ENCODE measurements at regions not wholly inside any gene's neighbourhood (a gene's known extent, or its start where the extent isn't known, plus 50 kb on each side); places are given as distances from the start of the nearest gene placed in this dataset.
"Not testable (repeated sequence)": the region's sequence is repeated elsewhere in the genome, so short reads cannot be mapped to it uniquely, and the experiment has no call there.

DNA sequence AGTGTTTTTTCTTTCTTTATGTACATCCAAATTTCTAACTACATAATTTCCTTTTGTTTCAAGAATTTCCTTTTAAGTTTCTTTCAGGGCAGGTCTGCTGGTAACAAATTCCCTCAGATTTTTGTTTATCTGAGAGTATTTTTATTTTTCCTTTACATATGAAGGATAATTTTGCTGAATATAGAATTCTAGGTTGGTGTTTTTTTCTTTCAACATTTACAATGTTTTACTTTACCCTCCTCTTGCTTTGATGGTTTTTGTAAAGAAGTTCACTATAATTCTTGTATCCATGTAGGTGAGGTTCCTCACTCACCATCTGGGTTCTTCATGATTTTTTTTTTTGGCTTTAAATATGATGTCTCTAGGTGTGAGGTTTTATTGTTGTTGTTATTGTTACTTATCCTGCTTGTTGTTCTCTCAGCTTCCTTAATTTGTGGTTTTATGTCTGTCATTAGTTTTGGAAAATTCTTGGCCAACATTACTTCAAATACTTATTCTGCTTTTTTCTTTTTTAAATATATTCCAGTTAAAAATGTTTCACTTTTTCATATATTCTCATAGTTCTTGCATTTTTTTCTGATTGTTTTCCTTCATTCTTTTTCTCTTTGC lies 580.1 kb upstream of the CITED2 start:
- DNase-seq = no peak

DNA sequence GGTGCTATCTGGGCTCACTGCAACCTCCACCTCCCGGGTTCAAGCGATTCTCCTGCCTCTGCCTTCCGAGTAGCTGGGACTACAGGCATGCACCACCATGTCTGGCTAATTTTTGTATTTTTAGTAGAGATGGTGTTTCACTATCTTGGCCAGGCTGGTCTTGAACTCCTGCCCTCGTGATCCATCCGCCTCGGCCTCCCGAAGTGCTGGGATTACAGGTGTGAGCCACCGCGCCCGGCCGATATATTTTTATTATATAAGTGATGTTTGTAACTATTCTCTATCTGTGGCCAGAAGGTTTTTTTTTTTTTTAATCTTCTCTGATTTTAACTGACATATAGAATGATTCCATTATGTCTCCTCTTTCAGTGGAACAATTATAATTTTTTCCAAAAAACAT lies 579.3 kb upstream of the CITED2 start:
- DNase-seq = not testable (repeated sequence)

DNA sequence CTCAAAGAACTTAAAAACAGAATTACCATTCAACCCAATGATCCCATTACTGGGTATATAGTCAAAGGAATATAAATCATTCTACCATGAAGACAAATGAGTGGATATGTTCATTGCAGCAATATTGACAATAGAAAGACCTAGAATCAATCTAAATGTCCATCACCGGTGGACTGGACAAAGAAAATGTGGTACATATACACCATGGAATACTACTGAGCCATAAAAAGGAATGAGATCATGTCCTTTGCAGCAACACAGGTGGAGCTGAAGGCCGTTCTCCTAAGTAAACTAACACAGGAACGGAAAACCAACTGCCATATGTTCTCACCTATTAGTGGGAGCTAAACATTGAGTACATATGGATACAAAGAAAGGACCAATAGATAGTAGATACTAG lies 576.7 kb upstream of the CITED2 start:
- DNase-seq = no peak

DNA sequence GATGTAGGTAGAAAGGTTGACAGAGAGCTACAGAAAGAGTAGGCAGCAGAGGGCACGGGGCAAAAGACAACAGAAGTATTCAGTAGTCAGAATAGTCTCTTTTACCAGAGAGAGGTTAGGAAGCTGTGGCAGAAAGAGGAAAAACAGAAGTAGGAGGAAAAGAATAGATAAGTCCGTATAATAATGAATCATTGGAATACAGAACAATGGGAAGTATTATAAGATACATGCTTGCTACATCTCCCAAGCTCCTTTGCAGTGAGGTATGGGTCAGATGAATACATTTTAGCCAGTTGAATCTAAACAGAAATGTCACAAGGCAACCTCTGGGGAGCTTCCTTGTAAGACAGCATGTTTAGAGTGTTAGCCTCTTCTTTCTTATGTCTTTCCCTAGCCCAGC lies 570.5 kb upstream of the CITED2 start:
- no peak for DNase-seq

DNA sequence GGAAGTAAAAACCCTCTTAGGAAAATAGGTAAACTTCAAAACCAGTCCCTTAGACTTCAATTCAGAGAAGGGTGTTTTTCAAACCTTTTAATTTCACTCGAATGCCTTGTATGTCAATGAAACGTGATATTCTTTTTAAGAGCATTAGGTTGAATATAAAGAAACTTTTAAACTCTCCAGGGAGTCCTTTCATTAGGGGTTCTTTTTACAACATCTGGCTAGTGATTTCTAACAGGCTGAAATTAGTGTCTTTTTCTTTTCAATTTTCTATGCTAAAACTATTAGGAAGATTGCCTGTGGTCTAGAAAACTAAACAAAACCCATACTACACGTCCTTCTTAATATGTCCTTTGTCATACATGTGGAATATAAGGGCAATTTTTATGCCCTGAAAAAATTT lies 569.7 kb upstream of the CITED2 start:
- no peak for DNase-seq

DNA sequence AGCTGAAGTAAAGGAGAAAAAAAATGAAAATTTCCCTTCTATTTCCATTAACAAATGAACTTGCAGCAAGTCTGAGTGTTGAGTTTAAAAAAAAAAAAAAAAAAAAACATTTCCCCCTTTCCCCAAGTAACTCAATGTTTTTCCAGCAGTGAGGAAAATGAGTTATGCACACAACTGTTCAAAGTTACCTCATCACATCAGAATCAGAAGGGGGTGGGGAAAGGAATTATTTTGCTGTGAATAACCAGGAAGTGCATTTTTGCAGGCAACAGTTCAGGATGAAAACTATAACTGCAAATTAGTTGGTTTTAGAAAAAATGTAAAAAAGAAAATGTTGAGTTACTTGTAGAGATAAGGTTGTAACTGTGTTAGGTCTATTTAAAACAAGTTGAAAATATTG lies 568.9 kb upstream of the CITED2 start:
- DNase-seq = no peak

DNA sequence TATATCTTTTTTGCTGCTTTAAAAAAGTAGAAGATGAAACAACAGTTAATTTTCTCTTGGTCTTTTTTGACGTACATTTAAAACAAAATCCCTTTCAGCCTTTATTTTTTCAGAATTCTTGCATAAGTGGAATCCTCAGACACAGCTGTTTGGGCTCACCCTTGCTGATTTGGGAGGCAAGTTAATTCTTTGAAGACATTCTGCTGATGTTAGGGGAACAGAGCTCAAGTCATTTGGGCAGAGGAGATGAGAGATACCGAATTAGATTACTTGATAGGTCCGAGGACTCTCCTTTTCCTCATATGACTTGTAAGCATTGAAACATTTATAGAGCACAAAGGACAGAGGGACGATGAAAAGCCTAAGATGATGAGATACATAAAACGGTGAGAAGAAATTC lies 567.9 kb upstream of the CITED2 start:
- DNase-seq = no peak

DNA sequence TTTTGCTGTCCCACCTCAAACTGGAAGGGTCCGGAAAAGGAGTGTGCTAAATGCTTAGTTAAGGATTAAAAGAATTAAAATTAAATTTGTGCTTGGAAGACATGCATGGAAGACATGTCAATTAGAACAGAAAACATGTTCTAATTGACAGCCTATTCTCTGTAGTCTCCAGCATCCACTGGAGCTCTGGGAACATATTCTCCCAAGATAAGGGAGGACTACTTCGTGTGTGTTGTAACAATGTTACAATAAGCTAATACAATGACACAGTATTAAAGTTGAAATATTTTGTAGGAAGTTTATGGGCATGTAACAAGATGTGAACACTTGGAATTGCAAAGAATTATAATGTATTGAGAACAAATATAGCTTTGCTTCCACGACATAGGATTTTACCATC lies 567.4 kb upstream of the CITED2 start:
- DNase-seq = no peak

DNA sequence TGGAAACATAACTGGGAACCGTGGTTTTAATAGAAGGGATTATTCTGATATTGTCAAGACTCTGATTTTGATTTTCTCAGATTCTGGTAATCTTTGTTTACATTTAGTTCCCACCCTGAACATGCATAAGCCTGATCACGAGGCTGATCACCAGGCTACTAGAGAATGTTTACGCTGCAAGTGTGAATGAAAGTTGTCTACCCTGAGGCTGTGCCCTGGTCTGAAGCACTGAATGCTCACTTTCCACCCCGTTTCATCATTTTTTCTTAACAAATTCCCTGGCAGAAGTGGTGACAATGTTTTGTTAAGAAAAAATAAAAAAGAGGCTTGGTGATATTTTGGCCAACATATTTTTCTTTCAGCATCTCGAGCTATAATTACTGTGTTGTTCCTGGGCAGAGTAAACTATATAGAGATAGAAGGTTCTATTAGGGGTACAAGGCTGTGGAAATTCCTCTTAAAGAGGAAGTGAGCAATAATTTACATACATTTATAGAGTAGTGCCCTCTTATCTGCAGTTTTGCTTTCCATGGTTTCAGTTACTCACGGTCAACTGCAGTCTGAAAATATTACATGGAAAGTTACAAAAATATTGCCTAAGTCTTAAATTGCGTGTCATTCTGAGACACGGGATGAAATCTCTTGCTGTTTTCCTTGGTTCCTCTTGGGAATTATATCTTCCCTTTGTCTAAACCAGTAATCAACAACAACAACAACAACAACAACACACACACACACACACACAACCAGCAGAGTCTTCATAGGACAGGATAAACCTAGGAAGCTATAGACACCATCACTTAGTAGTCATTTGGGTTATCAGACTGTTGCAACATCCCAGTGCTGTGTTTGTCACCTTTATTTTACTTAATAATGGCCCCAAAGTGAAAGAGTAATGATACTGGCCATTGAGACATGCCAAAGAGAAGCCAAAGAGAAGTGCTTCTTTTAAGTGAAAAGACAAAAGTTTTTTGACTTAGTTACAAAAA lies 566.6 kb upstream of the CITED2 start:
- DNase-seq = no peak

DNA sequence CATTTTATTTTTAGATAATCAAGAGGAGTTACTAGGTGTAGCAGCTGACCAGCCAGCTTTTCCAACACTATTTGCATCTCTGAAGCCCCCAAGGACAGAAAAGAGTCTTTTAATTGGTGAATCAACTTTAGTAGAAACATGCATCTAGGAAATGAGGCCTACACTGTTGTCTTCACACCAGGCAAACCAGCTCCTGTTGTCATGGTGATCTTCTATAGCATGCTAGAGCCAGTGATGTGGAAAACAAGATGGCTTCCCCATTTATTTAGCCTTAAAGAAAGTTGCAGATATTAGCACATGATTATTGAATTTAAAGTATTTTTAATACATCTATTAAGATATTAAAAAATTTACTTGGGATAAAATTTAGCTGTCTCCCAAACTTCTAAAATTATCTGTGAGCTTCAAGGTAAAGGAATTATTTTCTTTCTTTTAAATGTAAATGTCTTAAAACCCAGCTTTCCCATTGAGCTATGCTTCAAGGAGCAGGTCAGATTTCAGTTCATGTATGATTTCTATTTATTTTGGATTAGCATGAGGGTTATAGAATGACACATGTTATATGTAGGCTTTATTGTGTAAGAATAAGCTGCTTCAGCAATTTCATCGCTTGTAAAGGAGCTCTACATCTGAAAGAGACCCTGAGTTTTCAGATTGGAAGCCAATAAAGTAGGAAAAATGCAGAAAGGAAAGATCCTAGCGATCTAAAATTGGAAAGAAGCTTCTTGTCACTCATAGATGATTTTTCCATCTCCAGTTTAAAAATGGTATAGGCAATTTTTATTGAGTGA lies 564.9 kb upstream of the CITED2 start:
- peak in 1 of 2 experiments; percentile 47 for DNase-seq

DNA sequence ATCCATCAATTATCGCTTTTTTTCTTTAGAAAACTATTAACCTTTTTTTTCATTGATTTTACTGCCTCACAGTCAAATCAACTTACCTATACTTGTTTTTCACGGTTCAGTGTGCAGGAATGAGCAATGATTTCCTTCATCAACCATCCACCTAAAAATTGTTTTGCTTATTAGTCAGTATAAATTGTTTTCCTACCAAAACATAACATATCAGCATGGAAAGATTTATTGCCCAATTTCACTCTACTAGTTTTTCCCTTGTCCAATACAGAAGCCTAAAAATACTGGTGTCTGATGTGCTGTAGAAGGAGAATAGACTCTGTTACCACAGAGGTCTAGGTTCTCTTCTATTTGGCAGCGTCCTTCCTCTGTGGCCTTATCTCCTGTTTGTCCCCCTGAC lies 558.2 kb upstream of the CITED2 start:
- no peak for DNase-seq

DNA sequence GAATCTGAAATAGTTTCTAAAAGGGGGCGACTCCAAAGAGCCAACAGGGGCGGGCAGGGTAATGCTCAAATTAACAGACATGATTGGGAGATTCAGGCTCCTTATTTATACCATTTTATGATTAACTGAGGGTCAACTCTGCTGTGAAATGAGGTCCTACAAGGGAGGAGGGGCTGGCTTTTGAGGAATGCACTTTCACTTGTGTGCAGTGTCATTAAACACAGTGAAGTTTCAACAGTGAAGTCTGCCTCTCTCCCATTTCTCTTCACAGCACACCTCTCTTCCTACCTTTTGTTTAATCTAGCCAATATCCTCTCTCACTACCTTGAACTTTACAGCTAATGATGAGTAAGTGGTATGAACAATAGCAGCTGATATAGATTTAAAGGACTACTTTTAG lies 557.3 kb upstream of the CITED2 start:
- DNase-seq = no peak

DNA sequence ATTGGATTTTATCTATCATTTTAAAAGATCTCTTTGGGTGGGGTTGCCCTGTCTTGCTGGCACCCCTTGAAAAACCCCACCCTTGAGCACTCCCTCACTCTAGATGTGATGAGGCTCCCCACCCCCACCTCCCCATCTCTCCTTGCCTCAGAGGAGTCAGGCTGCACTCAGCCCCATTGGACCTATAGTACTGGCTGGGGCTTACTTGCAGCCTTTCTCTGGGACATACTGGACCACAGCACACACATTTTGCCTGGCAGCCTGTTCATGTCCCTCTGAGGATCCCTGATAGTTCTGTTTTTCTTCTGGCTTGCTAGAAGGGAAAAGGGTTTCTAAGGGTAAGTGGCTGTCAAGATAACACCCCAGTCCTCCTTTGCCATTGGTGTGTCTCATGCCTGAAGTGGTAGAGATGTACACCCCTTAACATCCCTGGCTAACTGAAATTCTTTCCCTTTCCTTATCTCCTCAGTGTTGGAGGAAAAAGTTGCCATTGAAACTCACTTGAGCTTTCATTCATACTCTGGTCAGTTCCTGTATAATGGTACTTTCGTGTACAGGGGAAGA lies 553.4 kb upstream of the CITED2 start:
- peak in 1 of 2 experiments; percentile 22 for DNase-seq

DNA sequence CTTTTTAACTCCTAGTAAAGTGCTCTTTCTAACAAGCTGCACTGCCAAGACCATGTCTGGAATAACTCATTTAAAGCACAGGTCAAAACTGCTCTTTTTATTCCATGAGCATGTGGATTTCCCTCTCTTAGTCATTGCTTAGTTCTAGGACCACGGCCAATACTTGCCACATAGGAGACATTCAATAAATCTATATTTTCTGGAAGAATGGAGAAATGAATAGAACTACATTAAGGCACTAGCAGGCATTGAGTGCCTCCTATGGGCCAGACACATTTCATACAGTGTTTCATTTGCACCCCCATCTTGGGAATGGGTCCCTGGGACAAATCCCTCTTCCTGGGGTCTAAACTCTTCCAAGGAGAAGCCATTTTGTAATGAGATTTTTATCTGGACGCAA lies 552.8 kb upstream of the CITED2 start:
- peak in 1 of 2 experiments; percentile 22 for DNase-seq

DNA sequence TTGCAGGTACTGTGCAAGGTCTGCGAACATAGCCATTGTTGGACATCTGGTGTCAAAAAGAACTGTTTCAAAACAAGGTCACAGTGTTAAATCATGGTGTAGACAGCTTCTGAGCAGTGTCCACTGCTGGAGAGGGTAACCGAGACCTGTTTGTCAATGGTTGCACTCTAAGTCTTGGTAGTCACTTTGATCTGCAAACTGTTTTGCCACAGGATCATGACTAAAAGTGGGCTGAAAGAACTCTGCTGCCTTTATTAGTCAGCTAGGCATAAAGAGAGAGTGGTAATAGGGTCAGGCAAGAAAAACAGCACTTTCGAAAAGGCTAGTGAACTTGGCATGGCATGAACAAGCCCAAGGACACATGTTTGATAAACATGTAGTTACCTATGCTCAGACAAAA lies 552.3 kb upstream of the CITED2 start:
- peak in 1 of 2 experiments; percentile 26 for DNase-seq

DNA sequence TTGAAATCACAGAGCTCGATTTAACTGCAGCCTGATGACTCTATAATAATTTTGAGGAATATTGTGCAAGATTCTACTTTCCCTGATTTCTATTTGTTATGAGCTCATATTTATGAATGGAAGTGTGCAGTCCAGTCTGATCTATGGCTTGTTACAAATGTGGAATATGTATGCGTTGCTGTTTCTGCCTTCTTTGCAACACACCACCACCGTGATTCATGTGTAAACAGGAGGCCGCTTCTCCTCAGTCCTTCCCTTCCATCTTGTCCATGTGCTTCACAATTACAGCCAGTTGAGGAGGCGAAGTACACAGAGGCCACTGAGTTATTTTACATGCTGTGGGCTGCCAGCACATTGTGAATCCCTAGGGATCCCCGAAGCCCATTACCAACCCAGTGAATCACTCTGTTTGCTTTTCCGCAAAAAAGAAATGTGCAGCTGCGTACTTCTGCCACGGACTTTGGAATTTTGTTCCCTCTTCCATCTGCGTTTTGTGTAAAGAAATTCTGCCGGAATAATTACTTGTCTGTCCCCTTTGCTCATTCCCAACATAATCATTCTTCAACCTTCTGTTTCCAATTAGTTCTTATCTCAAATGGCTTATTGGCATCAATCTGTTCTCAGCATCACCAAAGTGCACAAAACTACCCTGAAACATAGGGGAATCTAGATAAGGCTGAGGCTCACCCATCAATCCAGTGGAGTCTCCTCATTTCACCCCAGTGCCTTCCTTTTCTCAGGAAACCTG lies 551.6 kb upstream of the CITED2 start:
- peak; percentile 85 to 88 for DNase-seq

DNA sequence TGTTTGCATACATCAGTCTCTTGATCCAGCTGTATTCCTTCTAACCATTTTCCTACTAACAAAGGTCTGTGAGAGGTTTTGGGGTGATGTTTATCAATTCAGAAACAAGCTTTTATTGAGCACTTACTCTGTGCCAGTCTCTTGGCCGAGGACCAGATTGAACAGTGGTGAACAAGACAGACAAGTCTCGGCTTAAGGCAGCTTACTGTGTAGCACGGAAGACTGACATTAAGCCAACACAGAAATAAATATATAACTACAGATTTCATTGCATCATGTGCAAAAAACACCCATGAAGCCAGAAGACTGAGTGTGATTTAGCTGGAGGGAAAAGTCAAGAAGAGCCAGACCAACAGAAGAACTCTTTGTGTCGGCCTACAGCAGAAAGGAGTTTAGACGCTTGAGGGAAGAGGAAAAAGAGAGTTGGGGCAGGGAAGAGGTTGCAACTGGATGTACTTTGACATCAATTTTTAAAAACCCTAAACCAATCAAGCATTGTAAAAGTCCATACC lies 549.6 kb upstream of the CITED2 start:
- no peak for DNase-seq

DNA sequence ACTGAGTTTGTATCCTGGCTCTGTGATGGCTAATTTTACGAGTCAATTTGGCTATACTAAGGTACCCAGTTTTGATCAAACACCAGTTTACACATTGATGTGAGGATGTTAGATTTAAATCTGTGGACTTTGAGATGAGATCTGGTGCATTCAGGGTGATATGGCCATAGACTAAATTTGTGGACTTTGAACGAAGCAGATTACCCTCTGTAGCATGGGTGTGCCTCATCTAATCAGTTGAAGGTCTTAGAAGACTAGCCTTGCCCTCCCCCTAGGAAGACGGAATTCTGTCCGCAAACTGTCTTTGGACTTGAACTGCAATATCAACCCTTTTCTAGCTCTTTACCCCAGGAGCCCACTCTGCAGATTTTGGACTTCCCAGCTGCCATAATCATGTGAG lies 547.8 kb upstream of the CITED2 start:
- no peak for DNase-seq

DNA sequence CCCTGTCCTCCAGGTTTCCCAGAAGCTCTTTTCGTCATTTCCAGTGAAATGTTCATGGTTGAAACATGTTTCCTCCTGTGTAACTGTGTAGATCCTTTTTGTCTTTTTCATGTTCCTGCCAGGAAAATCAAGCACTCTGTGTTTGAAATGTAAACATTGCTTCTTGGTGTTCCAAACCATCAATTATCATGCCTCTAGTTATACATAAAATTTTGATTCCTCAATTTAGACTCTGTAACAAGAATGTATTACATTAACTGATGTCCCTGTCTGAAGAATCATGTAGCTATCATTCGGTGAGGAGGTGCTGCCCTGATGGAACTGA lies 546.3 kb upstream of the CITED2 start:
- no peak for DNase-seq

DNA sequence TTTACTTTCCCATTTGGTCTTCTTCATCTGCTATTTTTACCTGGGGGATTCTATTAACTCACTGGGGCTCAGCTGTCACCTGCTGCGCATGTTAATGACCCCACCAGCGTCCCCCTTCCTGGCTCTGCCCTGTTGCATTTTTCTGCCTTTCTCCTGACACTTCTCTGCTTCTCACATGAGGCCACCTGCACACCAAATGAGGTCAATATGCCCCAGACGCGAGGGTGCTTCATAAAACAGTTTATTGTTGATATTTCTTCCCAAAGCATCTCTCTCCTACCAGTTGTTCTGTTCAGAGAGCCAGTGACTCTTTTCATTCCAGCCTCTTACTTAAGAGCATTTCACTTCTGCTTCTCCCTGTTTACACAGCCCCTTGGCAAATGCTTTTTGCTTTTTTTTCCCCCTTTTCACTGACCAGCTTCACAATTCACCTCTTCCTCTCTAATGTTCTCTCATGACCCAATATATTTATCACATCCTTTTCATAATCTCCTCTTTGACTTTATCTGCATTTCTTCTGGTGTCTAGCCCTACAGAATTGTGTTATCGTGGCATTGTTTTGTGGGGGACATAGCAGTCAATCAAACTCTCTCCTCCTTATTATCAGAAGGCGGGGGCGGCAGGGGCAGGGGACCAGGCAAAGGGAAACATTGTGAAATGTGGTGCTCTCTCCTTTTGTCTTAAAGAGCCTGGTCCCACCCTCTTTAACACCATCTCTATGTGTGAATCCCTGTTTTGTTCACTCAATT lies 545.8 kb upstream of the CITED2 start:
- no peak for DNase-seq

All from NCI-H526 (cell line).